Medulla oblongata (tissue), 1 donor: ENCODE measurements at regions not wholly inside any gene's neighbourhood (a gene's known extent, or its start where the extent isn't known, plus 50 kb on each side); places are given as distances from the start of the nearest gene placed in this dataset.
A peak's percentile ranks its signal among the peaks of the same experiment; 100 is the strongest.
"Not testable (repeated sequence)": the region's sequence is repeated elsewhere in the genome, so short reads cannot be mapped to it uniquely, and the experiment has no call there.

Source experiments
- DNase-seq: peaks from one replicate; pipeline ENCODE4 v3.0.0-alpha.2; 2015; ENCODE audit errors: extremely low spot score

- no peak for DNase-seq
Observed at GRCh38 chr6:169144356-169144755, 109.3 kb downstream of the THBS2 start.

DNA sequence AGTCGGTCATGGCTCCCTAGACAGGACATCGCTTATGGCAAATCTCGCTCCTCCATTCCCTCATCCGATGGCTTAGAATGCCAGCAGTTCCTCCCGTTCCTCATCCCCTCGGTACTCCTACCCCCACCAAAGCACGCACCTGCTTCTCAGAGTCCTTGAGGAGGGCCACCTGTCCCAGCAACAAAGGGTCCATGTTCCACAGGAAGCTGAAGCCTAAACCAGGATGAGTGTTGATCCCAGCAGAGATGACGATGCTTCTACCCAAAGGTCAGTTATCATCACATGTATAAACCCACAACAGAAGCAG is 111.2 kb downstream of the THBS2 start:
- DNase-seq: no peak

DNA sequence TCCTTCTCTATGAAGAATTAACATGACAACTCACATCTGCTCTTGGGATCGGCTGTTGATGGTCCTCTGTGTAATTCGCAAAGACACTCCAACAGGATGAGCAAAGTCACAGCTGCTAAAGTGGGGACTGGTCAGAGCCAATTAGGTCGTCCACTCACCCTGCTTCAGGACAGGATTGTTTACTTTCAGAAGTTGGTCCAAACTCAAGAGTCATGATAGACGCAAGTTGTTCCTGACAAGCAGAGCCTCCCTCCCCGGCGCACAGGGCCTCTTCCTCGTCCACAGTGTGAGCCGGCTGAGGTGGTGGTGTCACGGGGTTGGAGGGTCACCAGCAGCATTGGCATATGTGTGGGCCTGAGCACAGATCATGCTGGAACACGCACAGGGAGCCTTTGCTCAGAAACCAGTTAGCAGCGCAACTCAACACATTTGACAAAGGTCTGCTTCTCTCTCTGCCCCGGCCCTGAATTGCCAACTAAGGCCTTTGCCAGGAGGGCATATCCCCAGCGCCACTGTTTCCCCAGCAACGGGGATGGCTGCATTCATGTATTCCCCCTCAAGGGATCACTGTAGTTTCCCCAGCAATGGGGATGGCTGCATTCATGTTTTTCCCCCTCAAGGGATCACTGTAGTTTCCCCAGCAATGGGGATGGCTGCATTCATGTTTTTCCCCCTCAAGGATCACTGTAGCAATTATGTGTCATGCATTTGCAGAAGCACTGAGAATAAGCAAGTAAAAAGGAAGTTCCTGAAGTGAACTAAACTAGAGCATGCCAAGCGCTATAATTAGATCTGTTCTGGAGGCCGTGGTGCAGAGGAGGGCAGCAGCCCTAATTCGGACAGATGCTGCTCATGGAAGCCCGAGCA is 111.7 kb downstream of the THBS2 start:
- DNase-seq: peak; percentile 72

DNA sequence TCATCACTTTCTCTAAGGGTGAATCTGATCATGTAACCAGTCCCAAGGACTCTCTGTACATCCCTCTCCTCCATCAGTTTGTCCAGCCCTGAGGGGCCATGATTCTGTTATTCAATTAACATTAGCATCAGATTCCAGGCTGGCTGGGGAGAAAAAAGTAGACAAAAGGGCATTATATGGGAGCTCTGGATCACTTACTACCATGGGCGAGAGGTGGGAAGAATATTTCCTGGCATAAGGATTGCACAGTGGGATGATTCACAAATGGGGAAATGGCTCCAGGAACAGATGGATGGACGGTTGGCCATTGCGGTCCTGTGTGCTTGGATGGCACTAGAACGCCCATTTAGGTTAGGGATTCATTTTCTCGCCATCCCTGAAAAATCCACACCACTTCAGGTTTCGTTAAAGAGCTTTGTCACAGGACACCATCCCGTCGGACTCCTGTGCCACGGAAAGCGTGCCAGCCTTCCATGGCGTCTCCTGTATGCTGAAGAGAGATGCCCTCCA is 112.6 kb downstream of the THBS2 start:
- DNase-seq: no peak

DNA sequence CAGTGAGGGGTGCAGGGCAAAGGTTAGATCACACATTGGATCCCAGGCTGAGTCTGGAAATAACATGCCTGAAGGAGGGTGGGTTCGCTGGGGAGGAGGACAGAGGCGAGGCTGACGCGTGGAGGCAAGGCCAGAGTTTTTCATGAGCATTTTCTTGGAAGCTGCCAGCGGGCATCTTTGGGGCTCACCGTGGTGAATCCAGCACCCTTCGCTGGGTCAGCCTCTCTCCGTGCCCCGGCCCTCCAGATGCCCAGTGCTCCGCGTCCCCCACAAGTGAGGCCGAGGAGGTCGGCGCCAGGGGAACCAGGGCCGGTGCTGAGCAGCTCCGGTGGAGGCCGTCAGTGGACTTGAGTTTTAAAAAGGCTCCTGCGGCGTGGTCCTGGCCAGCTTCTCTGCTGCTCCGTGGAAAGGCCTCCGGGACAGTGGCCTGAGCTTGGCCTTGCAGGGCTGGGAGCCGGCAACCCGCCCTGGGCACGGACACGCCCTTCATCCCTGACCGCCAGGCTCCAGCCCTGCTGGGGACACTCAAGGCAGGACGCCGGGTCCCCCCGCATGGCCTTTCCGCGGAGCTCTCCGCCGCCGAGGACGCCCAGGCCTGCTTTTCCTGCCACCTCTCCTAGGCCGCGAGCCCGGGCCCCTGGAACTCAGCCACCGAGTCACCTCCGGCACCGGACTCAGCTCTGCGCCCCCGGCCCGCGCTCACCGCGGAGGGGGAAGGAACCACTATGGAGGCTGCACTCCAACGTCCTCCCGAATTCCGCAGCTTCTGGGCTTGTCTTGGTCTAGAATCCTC is 114.3 kb downstream of the THBS2 start:
- no peak for DNase-seq

GRCh38 chr6:169132352-169132940 is 121.2 kb downstream of the THBS2 start:
- DNase-seq: no peak

GRCh38 chr6:169131390-169131789 is 122.3 kb downstream of the THBS2 start:
- peak; percentile 83 for DNase-seq

DNA sequence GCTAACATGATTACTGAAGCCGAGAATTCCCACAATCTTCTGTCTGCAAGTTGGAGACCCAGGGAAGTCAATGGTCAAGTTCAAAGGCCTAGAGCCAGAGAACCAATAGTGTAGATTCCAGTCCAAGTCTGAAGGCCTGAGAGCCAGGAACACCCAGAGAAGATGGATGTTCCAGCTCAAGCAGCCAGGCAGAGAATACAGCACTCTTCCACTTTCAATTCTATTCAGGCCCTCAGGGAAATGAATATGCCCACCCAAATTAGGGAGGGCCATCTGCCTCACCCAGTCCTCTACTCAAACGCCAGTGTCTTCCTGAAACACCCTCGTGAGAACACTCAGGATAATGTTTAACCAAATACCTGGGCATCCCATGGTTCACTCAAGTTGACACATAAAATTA is 123.5 kb downstream of the THBS2 start:
- DNase-seq: peak; percentile 39

DNA sequence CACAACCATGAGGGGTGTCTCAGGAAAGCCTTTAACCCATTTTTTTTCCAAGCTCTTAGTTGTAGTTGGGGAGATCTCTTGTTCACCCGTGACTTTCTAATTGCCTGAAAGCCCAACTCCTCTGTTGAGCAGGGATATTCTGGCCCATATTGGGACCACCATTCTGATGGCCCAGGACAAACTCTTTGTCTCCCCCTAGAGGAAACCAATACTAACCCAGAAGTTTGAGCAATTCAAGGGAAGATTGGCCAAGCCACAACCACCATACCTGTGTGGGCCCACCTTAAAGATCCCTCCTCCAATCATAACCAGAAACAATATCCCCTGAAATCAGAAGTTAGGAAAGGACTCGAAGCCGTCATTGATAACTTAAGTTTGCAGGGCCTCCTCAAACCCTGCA is 132.6 kb downstream of the THBS2 start:
- no peak for DNase-seq

- DNase-seq: no peak
Observed at GRCh38 chr6:169119669-169120068, 134.0 kb downstream of the THBS2 start.

DNA sequence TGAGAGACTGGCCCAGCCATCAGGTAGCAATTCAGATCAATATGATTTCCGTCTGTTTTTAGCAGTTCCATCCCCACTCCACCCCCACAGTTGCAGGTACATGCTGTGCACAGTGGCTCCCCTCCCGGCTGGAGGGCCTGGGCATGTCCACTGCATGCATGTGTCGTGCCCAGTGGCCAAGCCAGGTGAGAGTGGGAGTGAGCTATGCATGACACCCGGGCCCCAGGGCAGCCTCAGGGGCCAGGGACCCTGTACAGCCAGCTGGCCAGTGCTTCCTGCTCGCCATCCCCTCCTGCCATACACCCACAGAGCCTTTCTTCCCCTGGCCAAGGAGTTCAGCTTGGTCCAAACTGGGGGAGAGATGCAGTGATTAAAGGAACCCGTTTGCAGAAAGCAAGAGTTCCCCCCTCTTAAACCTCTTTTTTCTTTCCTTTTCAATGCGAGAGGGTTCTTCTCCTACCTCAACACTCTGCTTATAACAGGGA is 135.3 kb downstream of the THBS2 start:
- no peak for DNase-seq

DNA sequence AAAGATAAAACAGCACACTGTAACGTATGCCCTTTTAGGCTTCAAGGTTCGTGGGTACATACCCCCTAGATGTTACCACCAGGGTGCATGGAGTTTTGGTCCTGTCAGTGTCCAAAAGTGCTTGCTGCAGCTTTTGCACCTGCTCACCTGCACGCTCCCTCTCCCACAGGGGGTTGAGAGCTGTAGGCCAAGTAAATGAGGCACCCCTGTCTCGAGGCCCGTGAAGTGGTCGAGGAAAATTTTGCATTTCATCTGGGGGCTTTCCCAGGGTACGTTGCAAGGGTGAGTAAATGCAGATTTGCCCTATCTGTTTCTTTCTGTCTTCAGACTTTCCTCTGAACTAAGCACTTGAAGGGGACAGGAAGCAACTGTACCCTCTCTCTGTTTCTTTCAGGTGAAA is 136.0 kb downstream of the THBS2 start:
- no peak for DNase-seq

DNA sequence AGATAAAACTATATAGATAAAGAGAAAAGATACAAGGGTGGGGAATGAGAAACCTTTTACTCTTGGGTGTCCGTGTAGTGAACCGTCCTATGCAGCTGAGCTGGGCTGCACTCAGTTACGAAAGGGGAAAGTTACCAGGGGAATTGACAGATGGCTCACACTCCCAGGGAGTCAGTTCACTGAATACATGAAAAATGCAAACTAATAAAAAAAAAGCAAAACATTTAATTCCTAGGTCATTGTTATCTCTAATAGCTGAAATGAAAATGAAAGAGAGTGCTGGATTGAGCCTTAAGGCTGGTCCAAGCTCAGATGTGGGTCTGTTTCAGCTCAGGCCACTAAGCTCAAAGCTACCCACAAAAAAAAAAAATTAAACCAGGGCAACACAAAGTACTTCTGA is 138.0 kb downstream of the THBS2 start:
- no peak for DNase-seq

DNA sequence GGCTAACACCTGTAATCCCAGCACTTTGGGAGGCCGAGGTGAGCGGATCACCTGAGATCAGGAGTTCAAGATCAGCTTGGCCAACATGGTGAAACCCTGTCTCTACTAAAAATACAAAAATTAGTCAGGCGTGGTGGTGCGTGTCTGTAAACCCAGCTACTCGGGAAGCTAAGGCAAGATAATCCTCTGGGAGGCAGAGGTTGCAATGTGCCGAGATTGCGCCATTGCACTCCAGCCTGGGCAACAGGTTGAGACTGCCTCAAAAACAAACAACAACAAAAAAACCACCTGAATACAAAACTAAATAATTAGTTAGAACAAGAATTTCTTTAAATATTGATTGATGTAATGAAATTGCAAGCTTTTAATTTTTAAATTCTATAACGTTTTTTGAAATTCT is 139.0 kb downstream of the THBS2 start:
- not testable (repeated sequence) for DNase-seq

GRCh38 chr6:169112483-169113320 is 140.9 kb downstream of the THBS2 start:
- DNase-seq: no peak

DNA sequence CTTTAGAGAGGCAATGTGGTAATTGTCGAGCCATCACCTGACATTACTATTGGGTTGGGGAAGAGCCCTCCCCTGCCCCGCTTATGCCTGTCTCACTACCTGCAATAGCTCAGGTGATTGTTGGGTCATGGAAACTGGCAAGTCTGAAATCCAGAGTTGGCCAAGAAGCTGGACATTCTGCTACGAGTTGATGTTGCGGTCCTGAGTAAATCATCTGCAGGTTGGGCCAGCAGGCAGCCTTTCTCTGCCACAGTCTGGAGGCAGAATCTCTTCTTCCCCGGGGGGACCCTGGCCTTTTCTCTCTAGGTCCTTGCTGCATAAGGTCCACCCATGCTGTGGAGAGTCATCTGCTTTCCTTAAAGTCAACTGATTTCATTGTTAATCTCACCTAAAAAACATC is 142.4 kb downstream of the THBS2 start:
- no peak for DNase-seq

DNA sequence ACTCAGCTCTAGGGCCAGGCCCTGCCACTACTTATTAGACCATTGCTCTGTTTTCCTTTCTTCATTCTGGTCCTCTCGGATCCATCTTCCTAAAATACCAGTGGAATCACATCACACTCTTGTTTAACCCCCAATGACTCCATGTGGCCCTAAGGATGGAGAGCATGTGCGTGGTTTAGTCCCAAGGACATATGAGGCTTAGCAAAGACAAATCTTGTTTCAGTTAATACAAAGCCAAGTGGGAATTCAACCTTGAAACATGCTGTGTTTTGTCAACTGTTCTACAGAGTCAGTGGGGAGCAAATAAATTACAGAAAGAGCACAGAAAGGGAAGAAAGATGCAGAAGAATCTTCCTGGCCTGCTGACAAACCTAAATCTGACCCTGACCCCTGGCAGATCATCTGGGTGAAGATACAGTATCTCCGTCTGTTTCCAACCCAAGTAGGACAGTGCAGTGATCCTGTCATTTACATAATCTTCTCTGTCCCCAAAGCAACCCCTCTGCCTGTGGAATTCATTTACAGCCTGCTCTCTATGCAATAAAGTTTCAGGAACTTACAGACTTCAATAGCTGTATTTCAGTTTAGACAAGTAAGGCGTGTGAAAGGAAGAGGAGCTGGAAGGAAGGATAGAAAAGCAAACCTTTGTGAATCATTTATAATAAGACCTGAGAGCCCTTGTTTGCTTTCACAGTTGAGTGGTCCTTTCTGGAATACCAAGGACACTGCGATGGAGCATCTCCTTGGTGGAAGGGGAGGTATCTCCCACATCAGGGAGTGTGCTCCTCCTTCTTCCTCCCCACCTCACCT is 144.0 kb downstream of the THBS2 start:
- DNase-seq: no peak

GRCh38 chr6:169108753-169109152 is 144.9 kb downstream of the THBS2 start:
- no peak for DNase-seq

GRCh38 chr6:169106176-169106575 is 147.5 kb downstream of the THBS2 start:
- DNase-seq: no peak

DNA sequence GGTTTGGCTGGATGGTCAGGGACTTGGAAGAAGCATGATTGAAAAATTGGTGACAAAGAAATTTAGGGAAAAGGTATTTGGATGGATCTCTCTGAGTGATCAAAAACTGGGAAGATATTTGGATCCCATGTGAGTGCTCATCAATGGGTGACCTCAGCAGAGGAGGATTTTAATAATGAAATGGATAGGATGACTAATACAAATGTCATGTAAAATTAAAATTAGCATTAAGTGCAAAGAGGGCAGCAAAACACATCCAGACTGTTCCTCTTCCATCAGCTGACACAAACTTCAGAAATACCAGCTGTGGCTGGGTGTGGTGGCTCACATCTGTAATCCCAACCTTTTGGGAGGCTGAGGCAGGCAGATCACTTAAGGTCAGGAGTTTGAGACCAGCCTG is 151.7 kb downstream of the THBS2 start:
- DNase-seq: no peak
